GM21723 (cell line): ENCODE measurements at regions not wholly inside any gene's neighbourhood (a gene's known extent, or its start where the extent isn't known, plus 50 kb on each side); places are given as distances from the start of the nearest gene placed in this dataset.

ENCODE experiments used
- ATAC-seq: cut with Tn5 transposase; IDR thresholded peaks from one replicate; pipeline ENCODE4 v1.9.1; 2021; ENCODE audit warnings: mild to moderate bottlenecking, moderate library complexity; ENCODE audit not compliant: unreplicated experiment

GRCh38 chr4:43341741-43342140 lies 449.2 kb downstream of the GRXCR1 start:
- no peak for ATAC-seq

- no peak for ATAC-seq
These were observed 450.8 kb downstream of the GRXCR1 start for GRCh38 chr4:43343298-43343697.

- no peak for ATAC-seq
These were observed 452.9 kb downstream of the GRXCR1 start for GRCh38 chr4:43345323-43345925.

GRCh38 chr4:43348591-43348990 lies 456.1 kb downstream of the GRXCR1 start:
- ATAC-seq: no peak

GRCh38 chr4:43351970-43352806 lies 459.7 kb downstream of the GRXCR1 start:
- no peak for ATAC-seq

GRCh38 chr4:43352859-43353258 lies 460.3 kb downstream of the GRXCR1 start:
- ATAC-seq: no peak

GRCh38 chr4:43353552-43353951 lies 461.0 kb downstream of the GRXCR1 start:
- ATAC-seq: no peak

- ATAC-seq: no peak
These were observed 464.3 kb downstream of the GRXCR1 start for GRCh38 chr4:43356786-43357185.

- ATAC-seq: no peak
These were observed 464.9 kb downstream of the GRXCR1 start for GRCh38 chr4:43357252-43357974.

- no peak for ATAC-seq
These were observed 467.8 kb downstream of the GRXCR1 start for GRCh38 chr4:43360296-43360695.

- no peak for ATAC-seq
These were observed 470.5 kb downstream of the GRXCR1 start for GRCh38 chr4:43362875-43363636.

GRCh38 chr4:43369036-43369594 lies 476.6 kb downstream of the GRXCR1 start:
- ATAC-seq: no peak

GRCh38 chr4:43373201-43373600 lies 480.7 kb downstream of the GRXCR1 start:
- no peak for ATAC-seq

- ATAC-seq: no peak
These were observed 481.8 kb downstream of the GRXCR1 start for GRCh38 chr4:43374216-43374751.

GRCh38 chr4:43379016-43379415 lies 486.5 kb downstream of the GRXCR1 start:
- no peak for ATAC-seq

- no peak for ATAC-seq
These were observed 487.6 kb downstream of the GRXCR1 start for GRCh38 chr4:43380093-43380492.

GRCh38 chr4:43391069-43391468 lies 498.6 kb downstream of the GRXCR1 start:
- no peak for ATAC-seq

GRCh38 chr4:43394976-43395375 lies 502.5 kb downstream of the GRXCR1 start:
- ATAC-seq: no peak

- ATAC-seq: no peak
These were observed 507.2 kb downstream of the GRXCR1 start for GRCh38 chr4:43399726-43400125.

GRCh38 chr4:43402393-43402792 lies 509.9 kb downstream of the GRXCR1 start:
- no peak for ATAC-seq
